Activated CD4-positive, alpha-beta T cell treated with anti-CD3 and anti-CD28 coated beads for 4 hours (primary cell): ENCODE measurements at regions not wholly inside any gene's neighbourhood (a gene's known extent, or its start where the extent isn't known, plus 50 kb on each side); places are given as distances from the start of the nearest gene placed in this dataset.
"Not testable (repeated sequence)": the region's sequence is repeated elsewhere in the genome, so short reads cannot be mapped to it uniquely, and the experiment has no call there.

Source experiments
- DNase-seq, 2 donors: peaks; one replicate each; pipeline ENCODE4 v3.0.0-alpha.2; 2020

- no peak for DNase-seq
Measured at GRCh38 chrX:55142206-55142918, 53.5 kb downstream of the PAGE2 start.

- DNase-seq: no peak
Measured at GRCh38 chrX:55142919-55143310, 54.1 kb downstream of the PAGE2 start.

- no peak for DNase-seq
Measured at GRCh38 chrX:55143621-55144020, 54.8 kb downstream of the PAGE2 start.

GRCh38 chrX:55144697-55145096, 55.9 kb downstream of the PAGE2 start:
- DNase-seq: no peak

- no peak for DNase-seq
Measured at GRCh38 chrX:55149242-55149641, 60.4 kb downstream of the PAGE2 start.

- DNase-seq: no peak
Measured at GRCh38 chrX:55151199-55151598, 62.4 kb downstream of the PAGE2 start.

GRCh38 chrX:55159551-55159950, 60.6 kb upstream of the PAGE5 start:
- no peak for DNase-seq

- DNase-seq: peak; percentile 86 to 88
Measured at GRCh38 chrX:55160685-55161552, 59.2 kb upstream of the PAGE5 start.

- DNase-seq: peak in 1 of 2 donors; percentile 1
Measured at GRCh38 chrX:55161581-55161980, 58.6 kb upstream of the PAGE5 start.

GRCh38 chrX:55163171-55163570, 57.0 kb upstream of the PAGE5 start:
- no peak for DNase-seq

GRCh38 chrX:55165026-55165425, 55.1 kb upstream of the PAGE5 start:
- not testable (repeated sequence) for DNase-seq

- no peak for DNase-seq
Measured at GRCh38 chrX:55167124-55167803, 52.9 kb upstream of the PAGE5 start.

- DNase-seq: no peak
Measured at GRCh38 chrX:55167901-55168300, 52.2 kb upstream of the PAGE5 start.

- DNase-seq: no peak
Measured at GRCh38 chrX:55169782-55170181, 50.4 kb upstream of the PAGE5 start.
